ENCODE measurements at regions not wholly inside any gene's neighbourhood (a gene's known extent, or its start where the extent isn't known, plus 50 kb on each side); places are given as distances from the start of the nearest gene placed in this dataset.

- H2AFZ ChIP-seq: no peak overlapping the region
- no peaks in the 10 kb centered on the region for H3K27me3 ChIP-seq (ENCODE audit: control insufficient read depth, insufficient read depth, low read length)
- TF ChIP-seq, protein P1, sequence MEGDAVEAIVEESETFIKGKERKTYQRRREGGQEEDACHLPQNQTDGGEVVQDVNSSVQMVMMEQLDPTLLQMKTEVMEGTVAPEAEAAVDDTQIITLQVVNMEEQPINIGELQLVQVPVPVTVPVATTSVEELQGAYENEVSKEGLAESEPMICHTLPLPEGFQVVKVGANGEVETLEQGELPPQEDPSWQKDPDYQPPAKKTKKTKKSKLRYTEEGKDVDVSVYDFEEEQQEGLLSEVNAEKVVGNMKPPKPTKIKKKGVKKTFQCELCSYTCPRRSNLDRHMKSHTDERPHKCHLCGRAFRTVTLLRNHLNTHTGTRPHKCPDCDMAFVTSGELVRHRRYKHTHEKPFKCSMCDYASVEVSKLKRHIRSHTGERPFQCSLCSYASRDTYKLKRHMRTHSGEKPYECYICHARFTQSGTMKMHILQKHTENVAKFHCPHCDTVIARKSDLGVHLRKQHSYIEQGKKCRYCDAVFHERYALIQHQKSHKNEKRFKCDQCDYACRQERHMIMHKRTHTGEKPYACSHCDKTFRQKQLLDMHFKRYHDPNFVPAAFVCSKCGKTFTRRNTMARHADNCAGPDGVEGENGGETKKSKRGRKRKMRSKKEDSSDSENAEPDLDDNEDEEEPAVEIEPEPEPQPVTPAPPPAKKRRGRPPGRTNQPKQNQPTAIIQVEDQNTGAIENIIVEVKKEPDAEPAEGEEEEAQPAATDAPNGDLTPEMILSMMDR (IDR thresholded peaks at IDR 0.05): no peak
- H3K9me3 ChIP-seq (ENCODE audit: control insufficient read depth, low read length): no peaks in the 10 kb centered on the region
- no peaks in the 10 kb centered on the region for H3K36me3 ChIP-seq (ENCODE audit: control insufficient read depth, insufficient read depth, low read length)
- H3K27ac ChIP-seq: no peak overlapping the region
- H3K4me2 ChIP-seq (ENCODE audit: low read length): no peak overlapping the region
- H3K4me3 ChIP-seq (ENCODE audit: low read depth, low read length): no peak overlapping the region
- no peak overlapping the region for H3K9ac ChIP-seq
- H3K4me1 ChIP-seq: no peaks in the 10 kb centered on the region
- no peaks in the 10 kb centered on the region for H3K79me2 ChIP-seq
Measured at GRCh38 chr14:26870722-26871617, 273.1 kb upstream of the NOVA1 start.

DNA sequence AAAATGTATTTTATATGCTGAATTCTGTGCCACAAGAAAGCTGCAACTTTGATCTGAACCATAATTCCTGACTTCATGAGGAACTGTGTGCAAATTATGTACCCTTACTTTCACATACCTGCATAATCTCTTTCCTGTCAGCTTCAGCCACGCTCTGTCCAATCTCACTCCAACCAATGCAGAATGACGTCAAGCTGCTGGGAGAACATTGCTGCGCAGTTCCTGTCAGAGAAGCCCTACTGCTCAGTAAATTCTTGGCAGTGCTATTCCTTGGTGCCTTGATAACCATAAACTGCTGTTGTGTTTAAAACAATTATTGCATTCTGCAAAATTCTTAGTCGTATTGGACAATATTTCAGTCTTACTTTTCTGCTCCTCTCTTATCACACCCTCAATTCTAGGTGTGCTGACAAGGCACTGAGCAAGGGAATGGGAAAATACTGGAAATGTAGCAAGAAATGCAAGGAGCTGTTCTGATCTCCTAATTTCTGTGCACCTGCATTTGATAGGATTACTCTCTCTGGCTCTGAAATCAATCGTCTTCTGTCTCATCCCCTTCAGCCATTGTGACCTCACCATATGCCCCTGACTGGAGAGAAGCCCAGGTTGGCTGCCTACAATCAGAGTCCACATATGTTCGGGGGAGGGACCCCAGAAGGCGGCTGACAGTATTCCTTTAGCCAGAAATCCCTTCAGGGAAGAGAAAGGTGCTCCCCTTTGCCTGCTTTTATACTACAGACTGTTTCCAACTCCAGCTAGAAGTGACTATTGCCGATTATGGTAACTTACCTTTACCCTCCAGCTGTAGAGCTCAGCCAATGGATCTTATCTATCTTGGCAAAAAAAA lies 274.9 kb upstream of the NOVA1 start:
- no peaks in the 10 kb centered on the region for H3K4me1 ChIP-seq
- H3K27ac ChIP-seq: no peak overlapping the region
- H2AFZ ChIP-seq: no peak overlapping the region
- no peaks in the 10 kb centered on the region for H3K36me3 ChIP-seq (ENCODE audit: control insufficient read depth, insufficient read depth, low read length)
- H3K9me3 ChIP-seq (ENCODE audit: control insufficient read depth, low read length): no peaks in the 10 kb centered on the region
- H3K9ac ChIP-seq: no peak overlapping the region
- no peaks in the 10 kb centered on the region for H3K79me2 ChIP-seq
- TF ChIP-seq, protein P1 (IDR thresholded peaks at IDR 0.05): no peak
- no peak overlapping the region for H3K4me2 ChIP-seq (ENCODE audit: low read length)
- no peaks in the 10 kb centered on the region for H3K27me3 ChIP-seq (ENCODE audit: control insufficient read depth, insufficient read depth, low read length)
- no peak overlapping the region for H3K4me3 ChIP-seq (ENCODE audit: low read depth, low read length)

DNA sequence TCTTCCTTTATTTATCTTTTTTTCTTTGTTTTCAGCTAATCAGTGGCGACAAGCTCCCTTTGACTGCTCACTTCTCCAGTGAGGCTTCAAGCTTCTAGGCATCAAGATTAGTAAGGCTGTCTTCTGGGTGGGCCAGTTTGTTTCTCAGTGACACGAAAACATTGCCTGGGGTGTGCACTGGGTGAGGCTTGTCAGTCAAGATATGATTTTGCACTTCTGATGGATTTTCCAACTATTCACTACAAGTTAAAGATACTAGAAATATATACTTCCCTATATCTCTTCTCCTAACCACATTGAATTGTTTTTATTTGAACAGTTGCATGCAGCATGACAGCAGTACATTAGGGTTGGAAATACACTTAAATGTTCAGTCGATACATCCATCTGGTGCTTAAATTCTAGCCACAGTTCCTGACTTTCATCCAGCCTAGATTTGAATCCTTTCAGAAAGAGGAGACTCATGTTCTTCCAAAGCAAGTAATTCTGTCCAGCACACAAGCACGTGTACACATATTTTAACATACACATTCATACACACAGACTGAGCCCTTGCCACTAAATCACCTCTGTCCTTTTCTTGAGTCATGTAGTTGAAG lies 275.6 kb upstream of the NOVA1 start:
- H3K4me2 ChIP-seq (ENCODE audit: low read length): no peak overlapping the region
- no peaks in the 10 kb centered on the region for H3K4me1 ChIP-seq
- H3K27me3 ChIP-seq (ENCODE audit: control insufficient read depth, insufficient read depth, low read length): no peaks in the 10 kb centered on the region
- no peak overlapping the region for H3K27ac ChIP-seq
- H2AFZ ChIP-seq: no peak overlapping the region
- no peaks in the 10 kb centered on the region for H3K9me3 ChIP-seq (ENCODE audit: control insufficient read depth, low read length)
- no peaks in the 10 kb centered on the region for H3K36me3 ChIP-seq (ENCODE audit: control insufficient read depth, insufficient read depth, low read length)
- no peak overlapping the region for H3K9ac ChIP-seq
- TF ChIP-seq, protein P1 (IDR thresholded peaks at IDR 0.05): no peak
- H3K79me2 ChIP-seq: no peaks in the 10 kb centered on the region
- no peak overlapping the region for H3K4me3 ChIP-seq (ENCODE audit: low read depth, low read length)

DNA sequence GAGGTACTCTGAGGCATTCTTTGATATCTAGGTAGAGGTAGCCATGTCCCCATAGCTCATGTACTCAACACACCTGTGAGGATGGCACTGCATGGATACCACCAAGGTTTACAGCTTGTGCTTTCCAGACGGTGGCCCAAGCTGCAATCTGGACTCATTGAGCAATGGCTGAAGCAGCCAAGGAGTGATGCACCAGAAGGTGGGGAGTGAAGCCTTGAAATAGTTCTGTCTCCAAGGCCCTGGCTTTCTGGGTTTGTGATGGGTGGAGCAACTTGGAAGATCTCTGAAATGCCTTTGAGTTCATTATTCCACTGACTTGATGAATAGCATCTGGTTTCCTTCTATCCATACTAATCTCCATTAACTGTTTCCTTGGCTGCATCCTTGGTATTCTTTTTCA lies 290.0 kb upstream of the NOVA1 start:
- no peak overlapping the region for H2AFZ ChIP-seq
- H3K9me3 ChIP-seq (ENCODE audit: control insufficient read depth, low read length): no peaks in the 10 kb centered on the region
- H3K27me3 ChIP-seq (ENCODE audit: control insufficient read depth, insufficient read depth, low read length): no peaks in the 10 kb centered on the region
- no peak overlapping the region for H3K4me3 ChIP-seq (ENCODE audit: low read depth, low read length)
- H3K9ac ChIP-seq: no peak overlapping the region
- no peaks in the 10 kb centered on the region for H3K36me3 ChIP-seq (ENCODE audit: control insufficient read depth, insufficient read depth, low read length)
- H3K4me2 ChIP-seq (ENCODE audit: low read length): no peak overlapping the region
- H3K27ac ChIP-seq: no peak overlapping the region
- TF ChIP-seq, protein P1 (IDR thresholded peaks at IDR 0.05): no peak
- no peaks in the 10 kb centered on the region for H3K4me1 ChIP-seq
- H3K79me2 ChIP-seq: no peaks in the 10 kb centered on the region

All from parathyroid adenoma (tissue), 2 donors.